Loucy (cell line): ENCODE measurements at regions not wholly inside any gene's neighbourhood (a gene's known extent, or its start where the extent isn't known, plus 50 kb on each side); places are given as distances from the start of the nearest gene placed in this dataset.

Experiments
- EZH2phosphoT487 ChIP-seq: fragments of 200-600 bp; IDR thresholded peaks from 2 replicates; pipeline ENCODE4 v1.6.1; 2018; ENCODE audit warnings: antibody characterized with exemption, mild to moderate bottlenecking, moderate library complexity, borderline replicate concordance
- TF ChIP-seq, protein P1 (sequence below): fragments of 200-600 bp; sonication (generic); conservative IDR thresholded peaks from 2 replicates; pipeline ENCODE4 v1.5.1; 2014; ENCODE audit warnings: mild to moderate bottlenecking, antibody characterized with exemption, low read length

DNA sequence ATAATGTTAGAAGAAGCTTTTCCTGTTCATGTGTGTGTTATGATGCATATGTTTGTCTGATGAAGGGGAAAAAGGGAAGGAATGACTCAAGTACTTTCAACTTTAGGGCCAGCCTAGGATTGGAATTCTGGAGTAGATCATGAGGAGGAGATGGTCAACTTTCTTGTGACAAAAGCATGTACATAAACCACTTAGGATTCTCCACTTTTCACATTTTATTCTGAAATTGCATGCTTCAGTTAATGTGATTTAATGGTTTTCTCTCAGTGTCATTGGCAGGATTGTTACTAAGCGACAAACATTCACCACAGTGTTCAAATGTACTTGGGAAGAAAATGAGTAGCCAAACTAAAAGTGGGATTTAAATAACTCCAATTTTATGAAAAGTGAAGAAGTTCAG is 80.1 kb downstream of the UTRN start:
- TF ChIP-seq, protein P1, sequence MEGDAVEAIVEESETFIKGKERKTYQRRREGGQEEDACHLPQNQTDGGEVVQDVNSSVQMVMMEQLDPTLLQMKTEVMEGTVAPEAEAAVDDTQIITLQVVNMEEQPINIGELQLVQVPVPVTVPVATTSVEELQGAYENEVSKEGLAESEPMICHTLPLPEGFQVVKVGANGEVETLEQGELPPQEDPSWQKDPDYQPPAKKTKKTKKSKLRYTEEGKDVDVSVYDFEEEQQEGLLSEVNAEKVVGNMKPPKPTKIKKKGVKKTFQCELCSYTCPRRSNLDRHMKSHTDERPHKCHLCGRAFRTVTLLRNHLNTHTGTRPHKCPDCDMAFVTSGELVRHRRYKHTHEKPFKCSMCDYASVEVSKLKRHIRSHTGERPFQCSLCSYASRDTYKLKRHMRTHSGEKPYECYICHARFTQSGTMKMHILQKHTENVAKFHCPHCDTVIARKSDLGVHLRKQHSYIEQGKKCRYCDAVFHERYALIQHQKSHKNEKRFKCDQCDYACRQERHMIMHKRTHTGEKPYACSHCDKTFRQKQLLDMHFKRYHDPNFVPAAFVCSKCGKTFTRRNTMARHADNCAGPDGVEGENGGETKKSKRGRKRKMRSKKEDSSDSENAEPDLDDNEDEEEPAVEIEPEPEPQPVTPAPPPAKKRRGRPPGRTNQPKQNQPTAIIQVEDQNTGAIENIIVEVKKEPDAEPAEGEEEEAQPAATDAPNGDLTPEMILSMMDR, result no peak
- TF ChIP-seq EZH2phosphoT487, result no peak
